ENCODE measurements at regions not wholly inside any gene's neighbourhood (a gene's known extent, or its start where the extent isn't known, plus 50 kb on each side); places are given as distances from the start of the nearest gene placed in this dataset.

DNA sequence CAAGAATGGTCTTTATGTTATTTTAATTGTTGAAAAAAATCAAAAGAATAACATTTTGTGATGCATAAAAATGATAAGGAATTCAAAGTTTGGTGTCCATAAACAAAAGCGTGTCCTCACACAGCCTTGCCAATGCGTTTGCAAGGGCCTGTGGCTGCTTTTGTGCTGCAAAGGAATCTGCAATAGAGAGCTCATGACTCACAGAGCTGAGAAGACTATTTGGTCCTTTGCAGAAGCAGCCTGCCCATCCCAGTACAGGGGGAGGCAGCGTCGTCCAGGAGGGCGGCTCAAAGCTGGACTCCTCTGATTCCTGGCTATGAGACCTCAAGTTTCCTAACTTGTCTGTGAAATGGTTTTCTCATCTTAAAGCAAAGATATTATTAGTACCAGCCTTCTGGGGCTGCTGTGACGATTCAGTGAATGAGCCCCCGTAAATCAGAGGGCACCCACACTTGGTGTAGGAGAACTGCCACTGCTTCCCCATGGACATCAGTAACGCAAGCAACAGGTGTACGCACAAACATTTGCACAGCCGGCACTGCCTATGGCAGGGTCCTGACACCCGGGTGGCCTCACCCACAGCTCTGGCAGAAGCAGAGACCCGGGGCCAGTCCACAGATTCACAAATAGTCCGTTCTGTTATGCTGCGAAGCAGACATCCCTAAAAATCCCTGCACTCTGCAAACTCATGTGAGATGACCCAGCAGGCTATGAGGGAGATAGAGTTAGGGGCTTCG is 70.6 kb upstream of the ASAP2 start:
- no peak for DNase-seq

DNA sequence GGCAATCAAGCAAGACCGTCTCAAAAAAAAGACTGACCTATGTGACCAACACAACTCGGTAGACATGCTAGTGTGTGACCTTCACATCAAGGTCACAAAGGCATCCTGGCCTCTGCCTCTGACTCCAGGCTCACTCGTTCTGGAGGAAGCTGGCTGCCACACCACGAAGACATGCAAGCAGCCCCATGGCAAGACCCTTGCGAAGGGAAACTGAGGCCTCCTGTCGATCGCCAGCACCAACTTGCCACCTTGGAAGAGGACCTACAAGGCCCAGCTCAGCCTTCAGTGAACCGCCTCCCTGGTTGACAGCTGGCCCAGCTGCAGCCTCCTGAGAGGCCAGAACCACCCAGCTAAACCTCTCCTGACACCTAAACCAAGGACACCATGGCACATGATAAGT is 79.3 kb upstream of the ASAP2 start:
- DNase-seq = no peak

DNA sequence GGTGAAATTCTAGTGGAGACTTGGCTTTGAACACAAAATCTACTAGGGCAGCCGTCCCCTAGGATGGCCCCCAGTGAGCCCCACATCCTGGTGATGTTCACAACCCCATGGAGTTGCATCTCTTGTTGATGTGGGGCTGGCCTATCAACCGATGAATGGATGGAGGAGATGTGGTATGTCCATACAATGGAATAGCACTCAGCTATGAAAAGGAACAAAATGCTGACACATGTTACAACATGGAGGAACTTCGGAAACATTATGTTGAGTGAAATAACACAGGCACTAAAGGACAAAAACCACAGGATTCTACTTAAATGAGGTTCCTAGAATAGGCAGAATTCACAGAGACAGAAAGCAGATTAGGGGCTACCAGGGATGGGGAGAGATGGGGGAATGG is 80.1 kb upstream of the ASAP2 start:
- DNase-seq = no peak

DNA sequence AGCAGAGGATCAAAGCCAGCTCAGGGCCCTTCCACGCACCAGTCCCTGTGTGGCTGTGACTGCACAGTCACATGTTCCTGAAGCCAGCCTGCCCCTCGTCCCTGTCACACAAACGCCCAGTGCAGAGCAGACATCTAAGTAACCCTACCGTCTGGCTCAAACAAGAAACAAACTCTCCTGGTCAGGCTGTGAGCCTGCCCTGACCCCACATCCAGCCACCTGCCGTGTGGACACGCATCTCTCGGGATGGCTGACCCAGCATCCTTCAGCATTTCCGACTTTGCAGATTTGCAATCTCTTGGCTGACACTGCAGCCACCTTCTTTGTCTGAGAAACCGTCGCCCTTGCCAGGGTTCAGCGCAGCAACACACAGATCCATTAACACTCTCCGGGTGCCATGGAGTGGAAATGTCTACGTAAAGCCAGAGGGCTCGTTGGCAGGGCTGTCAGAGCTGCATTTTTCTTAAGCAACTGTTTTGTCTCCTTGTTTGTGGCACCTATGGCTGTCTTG is 82.3 kb upstream of the ASAP2 start:
- DNase-seq = no peak

DNA sequence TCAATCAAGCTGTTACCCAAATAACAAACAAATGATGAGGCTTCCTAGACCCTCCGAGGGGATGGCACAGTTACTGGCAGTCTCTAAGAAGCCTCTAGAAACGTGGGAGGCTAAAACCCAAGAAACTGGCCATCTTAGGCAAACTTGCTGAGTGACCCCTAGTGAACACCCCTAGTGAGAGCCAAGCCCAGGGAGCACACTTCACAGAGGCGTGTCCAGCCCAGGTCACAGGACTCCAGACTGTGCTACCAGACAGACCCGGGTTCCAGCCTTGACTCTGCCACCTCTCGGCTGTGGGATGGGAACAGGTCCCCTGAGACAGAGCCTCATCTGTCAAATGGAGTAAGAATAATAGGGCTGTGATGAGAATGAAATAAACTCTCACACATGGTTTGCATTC is 83.5 kb upstream of the ASAP2 start:
- DNase-seq = no peak

DNA sequence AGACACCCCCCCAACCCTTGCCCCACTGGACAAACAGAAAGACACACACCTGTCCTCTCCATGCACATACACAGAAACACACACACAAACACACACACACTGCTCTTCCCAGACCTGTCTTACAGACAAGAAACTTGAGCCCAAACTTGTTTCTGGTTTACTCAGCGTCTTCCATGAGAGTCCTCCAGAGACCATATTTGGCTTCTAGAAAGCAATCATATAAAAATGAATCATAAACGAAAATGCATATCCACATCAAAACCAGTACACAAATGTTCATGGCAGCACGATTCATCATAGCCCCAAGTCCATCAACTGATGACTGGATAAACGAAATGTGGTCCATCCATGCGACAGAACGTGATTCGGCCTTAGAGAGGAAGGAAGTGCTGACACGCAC is 84.2 kb upstream of the ASAP2 start:
- DNase-seq = no peak

DNA sequence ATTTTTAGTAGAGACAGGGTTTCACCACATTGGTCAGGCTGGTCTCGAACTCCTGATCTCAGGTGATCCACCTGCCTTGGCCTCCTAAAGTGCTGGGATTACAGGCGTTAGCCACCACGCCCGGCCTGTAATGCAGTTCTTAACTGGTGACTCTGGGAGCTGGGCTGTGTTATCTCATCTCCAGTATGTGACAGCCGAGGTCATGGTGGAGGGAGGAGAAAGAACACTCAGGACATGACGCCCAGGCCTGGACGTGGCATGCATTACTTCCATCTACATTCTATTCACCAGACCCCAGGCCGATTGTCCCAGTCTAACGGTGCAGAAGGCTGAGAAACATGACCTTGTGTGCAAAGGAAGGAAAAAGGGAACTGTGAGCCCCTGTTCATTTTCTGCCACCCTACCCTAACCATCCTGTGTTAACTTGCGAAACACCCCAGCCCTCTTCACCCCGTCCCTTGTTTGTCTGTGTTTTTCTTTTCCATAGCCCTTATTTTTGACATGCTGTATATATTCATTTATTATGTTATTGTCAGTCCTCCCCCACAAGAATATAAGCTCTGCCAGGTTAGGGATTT is 88.1 kb upstream of the ASAP2 start:
- DNase-seq = peak; percentile 57

DNA sequence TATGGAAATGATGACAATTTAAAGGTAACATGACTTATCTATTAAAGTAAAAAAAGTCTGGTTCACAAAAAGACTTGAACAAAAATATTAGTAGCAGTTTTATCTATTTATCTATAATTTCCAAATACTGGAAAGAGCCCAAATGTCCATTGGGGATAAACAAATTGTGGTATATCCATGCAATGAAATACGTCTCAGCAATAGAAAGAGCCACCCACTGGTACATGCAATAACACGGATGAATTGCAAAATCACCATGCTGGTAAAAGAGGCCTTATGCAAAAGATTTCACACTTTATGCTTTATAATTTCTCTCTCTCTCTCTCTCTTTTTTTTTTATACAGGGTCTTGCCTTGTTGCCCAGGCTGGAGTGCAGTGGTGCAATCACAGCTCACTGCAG is 91.4 kb upstream of the ASAP2 start:
- peak; percentile 18 for DNase-seq

DNA sequence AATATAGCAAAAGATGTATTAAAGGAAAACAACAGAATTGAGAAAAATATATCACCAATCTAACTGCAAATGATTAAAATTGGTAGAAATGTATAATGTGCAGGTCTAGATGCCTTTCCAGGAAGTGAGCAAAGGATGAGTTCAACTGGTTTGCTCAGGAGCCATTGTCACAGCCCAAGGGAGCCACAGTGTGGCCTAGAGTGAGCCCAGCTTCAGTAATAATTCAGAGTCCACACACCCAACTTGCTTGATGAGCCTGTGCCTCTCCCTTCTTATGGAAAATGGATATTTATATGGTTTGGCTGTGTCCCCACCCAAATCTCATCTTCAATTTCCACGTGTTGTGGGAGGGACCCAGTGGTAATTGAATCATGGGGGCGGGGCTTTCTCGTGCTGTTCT is 92.2 kb upstream of the ASAP2 start:
- no peak for DNase-seq

DNA sequence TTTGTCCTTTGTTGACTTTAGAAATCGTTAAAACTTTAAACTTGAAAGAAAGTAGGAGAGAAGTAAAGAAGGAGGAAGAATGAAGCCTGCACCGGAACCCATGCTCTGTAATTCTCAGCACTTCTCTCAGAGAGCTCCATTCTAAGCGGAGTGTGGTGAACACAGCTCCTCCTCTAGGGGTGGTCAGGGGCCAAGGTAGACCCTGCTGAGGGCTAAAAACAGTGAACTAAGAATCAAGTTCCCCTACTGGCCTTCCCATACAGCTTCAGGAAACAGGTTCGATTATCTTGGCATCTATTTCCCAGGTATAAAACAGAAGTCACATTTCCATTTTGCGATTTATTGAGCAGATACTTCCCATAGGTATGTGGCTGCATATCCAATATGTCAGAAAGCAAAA is 92.7 kb upstream of the ASAP2 start:
- no peak for DNase-seq

DNA sequence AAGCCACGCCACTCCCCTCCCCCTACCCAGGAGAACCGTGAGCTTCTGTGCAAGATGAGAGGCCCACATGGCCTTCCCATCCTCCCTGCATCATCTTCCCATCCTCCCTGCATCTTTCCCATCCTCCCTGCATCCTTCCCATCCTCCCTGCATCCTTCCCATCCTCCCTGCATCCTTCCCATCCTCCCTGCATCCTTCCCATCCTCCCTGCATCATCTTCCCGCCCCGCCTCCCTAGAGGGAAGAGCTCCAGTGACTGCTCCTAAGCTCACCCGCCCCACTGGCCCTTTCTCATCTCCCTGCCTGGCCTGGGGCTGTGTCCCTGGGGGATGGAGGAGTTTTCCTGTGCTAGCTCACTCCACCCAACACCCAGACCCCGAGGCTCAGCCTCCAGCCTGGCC is 93.3 kb upstream of the ASAP2 start:
- DNase-seq = no peak

DNA sequence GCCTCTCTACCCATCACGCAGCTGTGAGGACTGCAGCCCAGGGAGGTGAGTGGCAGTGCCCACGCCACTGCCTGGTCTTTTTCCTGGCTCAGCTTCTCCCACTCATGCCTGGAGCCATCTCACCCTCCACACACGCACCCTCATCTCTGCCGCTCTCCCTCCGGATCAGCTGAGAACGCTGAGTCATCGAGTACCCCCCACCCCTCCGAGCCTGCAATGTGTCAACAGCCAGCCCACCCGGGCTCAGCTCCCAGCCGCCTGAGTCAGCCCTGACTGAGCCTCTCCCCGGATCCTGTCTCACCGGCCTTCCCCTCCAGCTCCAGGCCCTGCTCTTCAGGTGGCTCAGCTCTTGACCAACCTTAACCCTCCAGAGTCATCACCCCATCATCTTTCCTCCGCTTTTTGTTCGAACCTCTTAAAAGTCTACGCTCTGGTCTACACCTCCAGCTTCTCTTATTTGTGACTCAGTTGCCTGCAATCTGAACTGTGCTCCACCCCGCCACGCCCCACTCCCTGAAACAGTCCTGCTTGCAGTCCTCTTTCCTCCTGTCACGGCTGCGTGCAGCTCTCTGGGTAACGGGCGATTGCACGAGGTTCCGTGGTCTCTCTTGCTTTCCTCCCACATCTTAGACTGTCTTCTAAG is 94.4 kb upstream of the ASAP2 start:
- no peak for DNase-seq

DNA sequence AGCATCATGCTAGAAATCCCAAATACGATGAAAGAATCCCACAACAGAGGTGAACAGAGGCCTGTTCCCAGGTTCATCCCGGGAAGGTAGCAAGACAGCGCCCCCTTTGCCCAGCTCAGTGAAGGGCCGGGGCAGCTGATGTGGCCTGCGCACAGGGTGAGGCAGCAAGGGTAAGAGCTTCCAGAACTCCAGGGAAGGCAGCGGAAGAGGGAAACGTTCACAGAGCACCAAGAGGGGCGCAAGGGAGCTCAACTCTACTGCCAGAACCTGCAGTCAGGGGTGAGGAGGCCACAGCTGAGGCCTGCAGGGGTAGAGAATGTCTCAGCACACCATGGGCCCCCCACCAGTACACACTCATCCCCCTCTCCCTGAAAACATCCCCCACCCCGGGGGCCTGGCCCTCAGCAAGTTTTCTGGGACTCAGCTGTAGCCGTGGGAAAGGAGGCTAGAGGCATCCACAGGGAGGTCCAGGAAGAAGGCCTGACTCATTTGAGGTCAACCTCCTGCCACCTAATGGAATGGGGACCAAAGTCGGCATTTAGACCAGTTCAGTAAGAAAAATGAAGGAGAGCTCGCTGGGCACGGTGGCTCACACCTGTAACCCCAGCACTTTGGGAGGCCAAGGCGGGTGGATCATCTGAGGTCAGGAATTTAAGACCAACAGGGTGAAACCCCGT is 95.6 kb upstream of the ASAP2 start:
- DNase-seq = no peak

DNA sequence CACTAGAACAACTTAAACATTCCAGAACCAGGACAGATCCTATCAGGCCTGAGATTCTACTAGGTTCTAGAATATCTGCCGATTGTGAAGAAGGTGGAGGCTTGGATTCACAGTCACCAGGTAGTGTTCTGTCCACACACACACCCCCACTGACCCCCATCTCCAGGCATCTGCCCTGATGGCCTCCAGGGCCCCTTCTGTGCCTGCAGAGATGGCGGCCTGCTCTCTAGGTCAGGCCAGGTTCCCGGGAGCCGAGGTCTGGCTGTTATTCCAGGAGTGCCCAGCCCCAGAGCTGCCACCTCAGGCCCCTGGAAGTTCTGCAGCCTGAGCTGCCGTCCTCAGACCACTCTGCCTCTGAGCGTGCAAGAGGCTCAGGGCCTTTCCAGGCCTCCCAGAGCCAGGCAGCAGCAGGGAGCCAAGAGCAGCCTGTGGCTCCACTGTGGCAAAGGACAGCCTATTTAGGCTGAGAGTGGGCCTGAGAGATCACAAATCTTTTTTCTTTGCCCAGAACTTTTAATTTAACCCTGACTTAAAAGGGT is 96.2 kb upstream of the ASAP2 start:
- no peak for DNase-seq

DNA sequence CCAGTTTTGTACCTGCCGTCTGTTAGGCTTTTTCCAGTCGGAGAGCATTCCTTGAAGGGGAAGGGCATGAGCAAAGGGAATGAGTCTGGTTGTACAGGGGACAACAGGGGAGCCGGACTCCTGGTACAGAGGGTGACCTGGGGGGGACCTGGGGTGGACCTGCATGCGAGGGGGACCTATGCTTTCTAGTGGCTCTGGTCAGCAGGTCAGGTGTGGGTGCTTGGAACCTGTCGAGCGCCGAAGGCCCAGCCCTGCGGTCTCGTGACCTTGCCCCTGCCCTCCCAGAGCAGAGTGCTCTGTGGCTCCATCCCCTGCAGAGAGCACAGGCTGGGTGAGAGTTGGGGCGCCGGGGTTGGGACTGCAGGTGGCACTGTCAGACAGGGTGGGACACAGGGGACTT is 96.7 kb upstream of the ASAP2 start:
- DNase-seq = no peak

DNA sequence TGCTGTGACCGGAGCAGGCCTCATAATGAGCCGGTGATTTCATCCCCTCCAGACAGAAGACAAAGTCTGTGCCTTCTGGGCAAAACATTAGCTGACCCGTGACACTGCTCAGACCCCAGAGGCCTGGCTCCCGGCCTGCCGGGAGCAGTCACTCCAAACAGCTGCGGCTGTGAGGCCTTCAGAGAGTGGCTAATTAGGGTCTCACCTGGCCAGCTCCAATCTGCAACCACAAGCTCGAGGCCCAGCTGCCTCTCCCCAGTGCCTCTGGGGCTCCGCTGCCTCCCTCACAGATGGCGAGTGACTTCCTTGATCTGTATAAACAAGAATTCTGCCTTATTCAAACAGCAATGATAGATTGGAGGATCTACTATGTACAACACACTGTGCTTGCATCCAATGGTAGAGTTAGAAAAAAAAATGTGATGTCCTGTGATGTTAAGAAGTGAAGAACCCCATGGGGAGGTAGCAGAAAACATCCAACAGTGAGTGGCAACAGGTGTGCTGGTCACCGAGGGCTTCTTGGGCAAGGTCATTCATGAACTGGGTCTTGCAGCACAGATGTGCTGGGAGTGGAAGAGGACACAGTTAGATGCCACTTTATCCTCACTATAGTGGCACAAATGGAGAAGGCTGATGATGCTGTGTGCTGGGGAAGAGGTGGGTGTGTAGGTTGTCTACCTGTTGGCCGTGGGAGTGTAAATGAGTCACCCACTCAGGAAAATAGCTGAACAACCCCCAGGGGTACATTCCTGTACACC is 98.2 kb upstream of the ASAP2 start:
- DNase-seq = no peak

DNA sequence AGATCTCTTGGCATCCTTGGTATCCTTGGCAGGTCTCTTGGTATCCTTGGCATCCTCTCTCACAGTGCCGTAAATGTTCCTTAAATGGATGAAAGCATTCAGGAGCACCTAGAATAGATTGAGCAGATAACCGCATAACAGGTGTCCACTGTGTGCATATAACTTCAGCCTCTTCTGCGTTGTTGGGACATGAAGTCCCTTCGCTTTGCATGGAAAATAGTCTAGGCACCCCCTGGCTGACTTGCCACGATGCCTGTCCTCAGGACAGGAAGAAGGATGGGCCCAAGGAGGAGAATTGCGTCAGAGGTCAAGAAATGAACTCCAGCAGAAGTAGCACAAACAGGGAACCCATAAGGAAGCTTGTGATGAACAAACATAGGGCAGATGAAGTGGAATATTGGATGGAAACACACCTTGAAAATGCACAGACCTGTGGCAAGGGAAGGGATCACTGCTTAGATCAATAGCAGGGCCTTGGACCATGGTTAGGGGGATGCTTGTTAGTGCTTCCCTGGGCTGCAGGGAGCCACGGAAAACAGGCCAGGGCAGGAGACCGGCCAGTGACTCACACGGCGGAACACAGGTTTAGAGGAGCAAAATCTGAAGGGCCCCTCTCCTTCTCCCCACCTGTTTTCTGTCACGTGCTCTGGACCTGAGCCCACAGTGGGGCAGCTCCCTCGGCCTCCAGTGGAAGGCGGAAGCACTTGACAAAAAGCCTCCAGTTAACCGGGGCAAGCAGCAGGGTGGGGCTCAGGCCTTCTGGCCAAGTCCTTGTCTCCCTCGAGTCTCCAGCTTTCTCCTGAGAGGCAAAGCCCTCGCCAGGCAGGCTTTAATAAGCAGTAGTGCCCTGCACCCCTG is 99.2 kb upstream of the ASAP2 start:
- DNase-seq = no peak

DNA sequence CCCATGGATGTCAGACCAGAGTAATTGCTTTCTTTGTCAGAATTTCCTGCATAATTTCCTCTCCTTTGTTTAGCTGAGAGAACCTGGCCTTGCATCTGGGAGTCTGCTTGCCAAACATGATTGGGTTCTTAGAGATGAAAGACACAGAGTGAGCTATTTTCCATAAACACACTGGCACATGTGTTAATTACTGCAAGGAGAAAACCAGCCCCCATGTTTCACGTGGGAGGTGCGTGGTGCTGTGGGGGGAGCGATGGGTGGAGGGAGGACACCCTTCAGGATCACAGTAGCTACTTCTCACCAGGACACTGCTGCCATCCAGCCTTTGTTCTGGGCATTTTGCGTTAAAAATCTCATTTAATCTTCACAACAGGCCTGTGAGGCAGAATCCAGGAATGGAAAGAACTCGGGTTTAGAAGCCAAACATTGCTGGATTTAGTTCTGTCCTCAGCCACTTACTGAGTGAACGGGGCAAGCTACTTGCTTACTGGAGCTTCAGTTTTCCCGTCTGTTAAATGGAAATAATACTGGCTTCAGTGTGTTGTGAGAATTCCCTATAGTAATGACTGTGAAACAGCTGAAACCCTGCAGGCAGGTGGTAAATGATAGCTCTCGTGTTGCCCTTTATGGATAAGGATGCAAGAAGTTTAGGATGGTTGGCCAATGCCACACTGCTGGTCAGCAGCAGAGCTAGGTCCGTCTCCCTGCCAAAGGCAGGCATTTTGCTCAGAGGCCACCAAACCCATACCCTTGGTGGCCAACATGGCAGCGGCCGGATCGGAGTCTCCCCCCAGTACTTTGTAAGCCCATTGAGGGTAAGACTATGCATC is 100.1 kb upstream of the ASAP2 start:
- no peak for DNase-seq

DNA sequence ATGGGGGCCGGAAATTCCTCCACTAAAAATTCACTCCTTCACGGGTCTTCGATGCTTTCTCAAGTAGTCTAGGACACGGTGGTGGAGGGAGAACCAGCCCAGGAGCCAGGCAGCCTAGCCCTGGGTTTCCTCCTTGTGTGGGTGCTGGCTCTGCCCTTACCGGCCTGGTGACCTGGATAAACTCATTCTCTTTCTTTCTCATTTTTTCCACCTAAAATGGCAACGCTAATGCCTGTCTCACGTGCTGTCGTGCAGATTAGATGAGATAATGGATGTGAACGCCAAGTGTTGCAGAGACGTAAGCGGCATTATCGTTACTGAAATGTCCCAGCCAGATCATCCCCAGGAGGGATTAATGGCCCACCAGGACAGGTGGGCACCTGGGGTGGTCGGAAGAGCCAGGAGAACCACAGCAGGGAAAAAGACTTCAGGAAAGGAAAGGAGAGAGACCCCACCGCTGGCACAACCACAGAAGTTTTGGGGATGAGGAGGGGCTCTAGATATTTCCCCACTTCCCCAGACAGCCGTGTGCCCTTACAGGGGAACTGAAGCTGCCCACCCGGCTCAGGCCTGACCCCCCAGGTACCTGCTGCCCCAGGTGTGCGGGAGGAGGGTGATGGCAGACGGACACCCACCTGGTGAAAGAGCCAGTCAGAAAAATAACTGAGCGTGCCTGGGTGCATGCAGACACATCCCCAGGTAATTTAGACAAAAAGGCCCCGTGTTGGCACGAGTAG is 100.8 kb upstream of the ASAP2 start:
- no peak for DNase-seq

DNA sequence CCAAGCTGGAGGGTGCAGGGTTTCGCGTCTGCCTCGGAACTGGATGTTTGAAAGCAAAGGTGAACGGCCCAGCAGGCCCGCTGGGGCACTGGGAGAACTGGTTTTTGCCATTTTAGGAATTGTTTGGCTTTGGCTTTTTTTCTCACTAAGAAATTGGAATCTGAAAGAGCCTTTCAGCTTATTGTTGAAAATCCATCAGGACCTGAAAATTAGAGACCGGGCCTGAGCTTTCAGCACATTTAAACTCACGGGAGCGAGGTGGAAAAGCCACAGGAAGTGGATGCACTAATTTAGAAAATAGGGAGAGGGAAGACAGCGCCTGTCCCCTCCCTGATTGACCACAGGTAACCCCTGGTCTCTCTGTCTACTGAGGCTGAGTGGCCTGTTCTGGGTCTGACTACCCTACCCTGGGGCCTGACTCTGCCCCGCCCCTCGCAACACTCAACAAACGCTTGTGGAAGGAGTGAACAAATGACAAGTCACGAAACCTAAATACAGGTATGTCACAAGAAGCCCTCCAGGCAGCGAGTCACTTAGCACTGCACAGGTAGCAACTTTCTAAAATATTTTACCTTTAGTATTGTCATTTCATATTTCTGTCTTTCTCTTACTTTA is 100.3 kb upstream of the MBOAT2 start:
- DNase-seq = no peak
